22Rv1 (cell line): ENCODE measurements at regions not wholly inside any gene's neighbourhood (a gene's known extent, or its start where the extent isn't known, plus 50 kb on each side); places are given as distances from the start of the nearest gene placed in this dataset.
A peak's percentile ranks its signal among the peaks of the same experiment; 100 is the strongest.

Source experiments
- H3K27ac ChIP-seq: fragments of 450-650 bp; 2 replicates; pipeline ENCODE4 v1.5.1; 2017
- CTCF ChIP-seq: fragments of 450-650 bp; IDR thresholded peaks from 2 replicates; pipeline ENCODE4 v1.5.1; 2017; ENCODE audit warnings: mild to moderate bottlenecking
- ZFX ChIP-seq: fragments of 450-650 bp; IDR thresholded peaks from 2 replicates; pipeline ENCODE4 v1.6.1; 2017; ENCODE audit warnings: antibody characterized with exemption, borderline replicate concordance

DNA sequence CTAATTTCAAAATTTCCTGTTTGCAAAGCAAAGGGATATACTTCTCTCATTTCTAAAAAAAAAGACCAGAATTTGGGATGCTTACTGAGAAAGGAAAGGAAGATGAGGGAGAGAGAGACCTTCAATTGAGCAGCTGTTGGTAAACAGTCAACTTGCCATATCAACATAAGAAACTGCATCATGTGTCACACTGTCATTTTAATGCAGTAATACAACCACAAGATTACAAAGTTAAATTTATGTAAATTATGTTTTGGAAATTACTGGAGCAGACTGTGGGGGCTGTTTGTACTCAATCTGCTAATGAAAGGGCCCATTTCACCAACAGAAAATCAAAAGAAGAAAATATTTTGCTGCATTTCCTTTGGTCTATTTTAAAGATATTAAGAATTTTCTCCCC is 370.4 kb upstream of the TMPO start:
- no peak overlapping the region for H3K27ac ChIP-seq
- TF ChIP-seq CTCF = no peak
- TF ChIP-seq ZFX = no peak

GRCh38 chr12:98146043-98146442 is 369.3 kb upstream of the TMPO start:
- H3K27ac ChIP-seq = no peak overlapping the region
- TF ChIP-seq CTCF (no peak), ZFX (no peak)

GRCh38 chr12:98146487-98146886 is 368.9 kb upstream of the TMPO start:
- no peak overlapping the region for H3K27ac ChIP-seq
- TF ChIP-seq CTCF (no peak), ZFX (no peak)

- no peak overlapping the region for H3K27ac ChIP-seq
- no peak for TF ChIP-seq CTCF
- no peak for TF ChIP-seq ZFX
Observed at GRCh38 chr12:98149270-98149669, 366.1 kb upstream of the TMPO start.

GRCh38 chr12:98149691-98150210 is 365.6 kb upstream of the TMPO start:
- H3K27ac ChIP-seq = no peak overlapping the region
- TF ChIP-seq ZFX (no peak), CTCF (no peak)

DNA sequence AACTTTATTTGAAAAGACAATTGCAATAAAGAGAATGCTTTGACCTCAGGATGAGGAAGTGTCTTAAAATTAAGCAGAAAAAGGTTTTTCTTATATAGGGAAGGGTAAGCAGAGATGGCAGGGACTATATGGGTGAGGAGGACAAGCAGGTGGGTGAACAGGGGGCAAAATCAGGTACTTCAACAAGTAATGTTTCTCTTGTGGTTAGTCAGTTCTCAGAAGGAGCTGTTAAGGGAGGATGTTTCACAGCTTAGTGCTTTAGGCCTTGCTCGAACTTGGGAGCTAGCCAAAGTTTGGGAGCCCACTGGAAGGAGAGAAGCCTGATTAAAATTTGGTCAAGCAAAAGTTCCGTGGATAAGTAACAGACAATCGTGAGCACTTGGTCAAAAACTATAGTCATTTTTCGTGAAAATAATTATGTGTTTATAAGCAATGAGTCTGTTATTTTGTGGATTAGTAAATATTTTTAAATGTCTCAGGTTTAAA is 364.2 kb upstream of the TMPO start:
- no peak overlapping the region for H3K27ac ChIP-seq
- TF ChIP-seq ZFX = no peak

DNA sequence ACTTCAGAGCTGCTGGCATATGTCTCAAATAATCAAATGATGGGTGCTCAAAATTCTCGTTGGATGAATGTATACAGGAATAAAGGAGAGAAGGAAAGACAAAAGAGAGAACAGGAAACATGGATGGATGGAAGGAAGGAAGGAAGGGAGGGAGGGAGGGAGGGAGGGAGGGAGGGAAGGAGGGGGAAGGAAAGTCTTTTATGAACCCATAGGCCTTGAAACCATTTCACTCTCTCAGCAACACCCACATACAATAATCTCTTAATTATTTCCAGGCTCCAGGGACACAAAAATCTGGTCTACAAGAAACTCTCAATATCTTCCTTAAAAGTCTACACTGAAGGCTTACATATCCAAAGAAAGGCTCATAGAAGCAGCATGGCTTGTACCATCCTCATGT is 363.4 kb upstream of the TMPO start:
- no peak for TF ChIP-seq CTCF
- TF ChIP-seq ZFX = no peak
- H3K27ac ChIP-seq = no peak overlapping the region

GRCh38 chr12:98154850-98155249 is 360.5 kb upstream of the TMPO start:
- no peak overlapping the region for H3K27ac ChIP-seq

More at GRCh38 chr12:98154850-98155249, 360.5 kb upstream of the TMPO start:
- TF ChIP-seq CTCF (peak; percentile 78), ZFX (no peak)
